ENCODE measurements at regions not wholly inside any gene's neighbourhood (a gene's known extent, or its start where the extent isn't known, plus 50 kb on each side); places are given as distances from the start of the nearest gene placed in this dataset.

DNA sequence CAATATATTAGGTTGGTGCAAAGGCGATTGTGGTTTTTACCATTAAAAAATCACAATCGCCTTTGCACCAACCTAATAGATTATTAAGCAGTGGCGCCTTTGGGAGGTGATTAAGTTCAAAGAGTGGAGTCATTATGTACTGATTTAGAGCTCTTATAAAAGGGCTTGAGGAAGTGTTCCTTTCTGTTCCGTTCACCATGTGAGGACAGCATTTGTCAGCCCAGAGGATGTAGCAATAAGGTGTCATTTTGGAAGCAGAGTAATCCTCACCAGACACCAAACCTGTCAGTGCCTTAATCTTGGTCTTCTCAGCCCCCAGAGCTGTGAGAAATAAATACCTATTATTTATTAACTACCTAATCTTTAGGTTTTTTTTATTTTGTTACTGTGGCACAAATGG is 542.1 kb upstream of the MAN1A1 start:
- H3K4me1 Mint-ChIP-seq = peaks cover under 1% of the 10 kb centered on the region; the same call in 1 of the 2 replicates
- no peak overlapping the region for H3K27ac Mint-ChIP-seq
- POLR2A ChIA-PET = no interaction called here
- CTCF ChIA-PET = no interaction called here
- no peak overlapping the region for H3K4me3 Mint-ChIP-seq
- peaks cover 13% of the 10 kb centered on the region for H3K9me3 Mint-ChIP-seq
- ATAC-seq (no peak), DNase-seq (ENCODE audit: low spot score) (no peak)
- peaks cover 4% of the 10 kb centered on the region; the same call in 1 of the 2 replicates for H3K36me3 Mint-ChIP-seq
- H3K27me3 Mint-ChIP-seq (ENCODE audit: low read depth) = no peaks in the 10 kb centered on the region
- TF ChIP-seq TP53 (CRISPR knock-in tag; IDR thresholded peaks at IDR 0.05) = no peak
- no peak for TF ChIP-seq SOX15 (CRISPR knock-in tag; IDR thresholded peaks at IDR 0.05)
- no peak for TF ChIP-seq NR3C1 (CRISPR knock-in tag; conservative IDR thresholded peaks at IDR 0.05; ENCODE audit: low read depth)

DNA sequence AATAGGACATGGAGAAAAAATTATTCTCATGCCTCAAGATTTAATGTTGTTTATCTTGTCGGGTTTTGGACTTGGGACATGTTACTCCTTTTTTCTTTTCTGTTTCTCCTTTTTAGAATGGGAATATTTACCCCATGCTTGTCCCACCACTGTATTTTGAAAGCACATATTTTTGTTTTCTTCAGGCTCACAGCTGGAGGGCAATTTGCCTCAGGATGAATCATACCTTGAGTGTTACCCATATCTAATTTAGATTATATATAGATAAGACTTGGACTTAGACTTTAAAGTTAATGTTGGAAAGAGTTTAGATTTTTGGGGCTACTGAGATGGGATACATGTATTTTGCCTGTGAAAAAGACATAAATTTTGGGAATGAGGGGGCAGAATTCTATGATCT is 541.6 kb upstream of the MAN1A1 start:
- DNase-seq (ENCODE audit: low spot score) (no peak), ATAC-seq (no peak)
- POLR2A ChIA-PET = no interaction called here
- Mint-ChIP-seq H3K4me3 (no peak overlapping the region), H3K4me1 (no peaks in the 10 kb centered on the region), H3K27me3 (ENCODE audit: low read depth) (no peaks in the 10 kb centered on the region), H3K9me3 (peaks cover 13% of the 10 kb centered on the region), H3K36me3 (peaks cover 4% of the 10 kb centered on the region; the same call in 1 of the 2 replicates), H3K27ac (no peak overlapping the region)
- CTCF ChIA-PET = no interaction called here
- TF ChIP-seq TP53 (CRISPR knock-in tag; IDR thresholded peaks at IDR 0.05) (no peak), ATF1 (CRISPR knock-in tag; IDR thresholded peaks at IDR 0.05) (no peak), ZNF423 (CRISPR knock-in tag; IDR thresholded peaks at IDR 0.05) (no peak), MYBL2 (CRISPR knock-in tag; IDR thresholded peaks at IDR 0.05) (no peak), EMX1 (CRISPR knock-in tag; IDR thresholded peaks at IDR 0.05) (no peak), NR1H2 (CRISPR knock-in tag; IDR thresholded peaks at IDR 0.05) (no peak), TEAD4 (CRISPR knock-in tag; IDR thresholded peaks at IDR 0.05) (no peak), RORB (CRISPR knock-in tag; IDR thresholded peaks at IDR 0.05) (no peak), PRRX2 (CRISPR knock-in tag; IDR thresholded peaks at IDR 0.05) (no peak), ESRRA (CRISPR knock-in tag; IDR thresholded peaks at IDR 0.05; ENCODE audit: borderline replicate concordance) (no peak), GTF2I (CRISPR knock-in tag; conservative IDR thresholded peaks at IDR 0.05) (no peak)
- TF ChIP-seq, protein P1, sequence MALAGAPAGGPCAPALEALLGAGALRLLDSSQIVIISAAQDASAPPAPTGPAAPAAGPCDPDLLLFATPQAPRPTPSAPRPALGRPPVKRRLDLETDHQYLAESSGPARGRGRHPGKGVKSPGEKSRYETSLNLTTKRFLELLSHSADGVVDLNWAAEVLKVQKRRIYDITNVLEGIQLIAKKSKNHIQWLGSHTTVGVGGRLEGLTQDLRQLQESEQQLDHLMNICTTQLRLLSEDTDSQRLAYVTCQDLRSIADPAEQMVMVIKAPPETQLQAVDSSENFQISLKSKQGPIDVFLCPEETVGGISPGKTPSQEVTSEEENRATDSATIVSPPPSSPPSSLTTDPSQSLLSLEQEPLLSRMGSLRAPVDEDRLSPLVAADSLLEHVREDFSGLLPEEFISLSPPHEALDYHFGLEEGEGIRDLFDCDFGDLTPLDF (CRISPR knock-in tag; IDR thresholded peaks at IDR 0.05) = no peak
- TF ChIP-seq, protein P2, sequence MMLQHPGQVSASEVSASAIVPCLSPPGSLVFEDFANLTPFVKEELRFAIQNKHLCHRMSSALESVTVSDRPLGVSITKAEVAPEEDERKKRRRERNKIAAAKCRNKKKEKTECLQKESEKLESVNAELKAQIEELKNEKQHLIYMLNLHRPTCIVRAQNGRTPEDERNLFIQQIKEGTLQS (CRISPR knock-in tag; conservative IDR thresholded peaks at IDR 0.05) = no peak
- TF ChIP-seq, protein P3, sequence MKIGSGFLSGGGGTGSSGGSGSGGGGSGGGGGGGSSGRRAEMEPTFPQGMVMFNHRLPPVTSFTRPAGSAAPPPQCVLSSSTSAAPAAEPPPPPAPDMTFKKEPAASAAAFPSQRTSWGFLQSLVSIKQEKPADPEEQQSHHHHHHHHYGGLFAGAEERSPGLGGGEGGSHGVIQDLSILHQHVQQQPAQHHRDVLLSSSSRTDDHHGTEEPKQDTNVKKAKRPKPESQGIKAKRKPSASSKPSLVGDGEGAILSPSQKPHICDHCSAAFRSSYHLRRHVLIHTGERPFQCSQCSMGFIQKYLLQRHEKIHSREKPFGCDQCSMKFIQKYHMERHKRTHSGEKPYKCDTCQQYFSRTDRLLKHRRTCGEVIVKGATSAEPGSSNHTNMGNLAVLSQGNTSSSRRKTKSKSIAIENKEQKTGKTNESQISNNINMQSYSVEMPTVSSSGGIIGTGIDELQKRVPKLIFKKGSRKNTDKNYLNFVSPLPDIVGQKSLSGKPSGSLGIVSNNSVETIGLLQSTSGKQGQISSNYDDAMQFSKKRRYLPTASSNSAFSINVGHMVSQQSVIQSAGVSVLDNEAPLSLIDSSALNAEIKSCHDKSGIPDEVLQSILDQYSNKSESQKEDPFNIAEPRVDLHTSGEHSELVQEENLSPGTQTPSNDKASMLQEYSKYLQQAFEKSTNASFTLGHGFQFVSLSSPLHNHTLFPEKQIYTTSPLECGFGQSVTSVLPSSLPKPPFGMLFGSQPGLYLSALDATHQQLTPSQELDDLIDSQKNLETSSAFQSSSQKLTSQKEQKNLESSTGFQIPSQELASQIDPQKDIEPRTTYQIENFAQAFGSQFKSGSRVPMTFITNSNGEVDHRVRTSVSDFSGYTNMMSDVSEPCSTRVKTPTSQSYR (CRISPR knock-in tag; IDR thresholded peaks at IDR 0.05) = no peak
- TF ChIP-seq, protein P4, sequence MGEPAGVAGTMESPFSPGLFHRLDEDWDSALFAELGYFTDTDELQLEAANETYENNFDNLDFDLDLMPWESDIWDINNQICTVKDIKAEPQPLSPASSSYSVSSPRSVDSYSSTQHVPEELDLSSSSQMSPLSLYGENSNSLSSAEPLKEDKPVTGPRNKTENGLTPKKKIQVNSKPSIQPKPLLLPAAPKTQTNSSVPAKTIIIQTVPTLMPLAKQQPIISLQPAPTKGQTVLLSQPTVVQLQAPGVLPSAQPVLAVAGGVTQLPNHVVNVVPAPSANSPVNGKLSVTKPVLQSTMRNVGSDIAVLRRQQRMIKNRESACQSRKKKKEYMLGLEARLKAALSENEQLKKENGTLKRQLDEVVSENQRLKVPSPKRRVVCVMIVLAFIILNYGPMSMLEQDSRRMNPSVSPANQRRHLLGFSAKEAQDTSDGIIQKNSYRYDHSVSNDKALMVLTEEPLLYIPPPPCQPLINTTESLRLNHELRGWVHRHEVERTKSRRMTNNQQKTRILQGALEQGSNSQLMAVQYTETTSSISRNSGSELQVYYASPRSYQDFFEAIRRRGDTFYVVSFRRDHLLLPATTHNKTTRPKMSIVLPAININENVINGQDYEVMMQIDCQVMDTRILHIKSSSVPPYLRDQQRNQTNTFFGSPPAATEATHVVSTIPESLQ (CRISPR knock-in tag; IDR thresholded peaks at IDR 0.05) = no peak
- TF ChIP-seq, protein P5, sequence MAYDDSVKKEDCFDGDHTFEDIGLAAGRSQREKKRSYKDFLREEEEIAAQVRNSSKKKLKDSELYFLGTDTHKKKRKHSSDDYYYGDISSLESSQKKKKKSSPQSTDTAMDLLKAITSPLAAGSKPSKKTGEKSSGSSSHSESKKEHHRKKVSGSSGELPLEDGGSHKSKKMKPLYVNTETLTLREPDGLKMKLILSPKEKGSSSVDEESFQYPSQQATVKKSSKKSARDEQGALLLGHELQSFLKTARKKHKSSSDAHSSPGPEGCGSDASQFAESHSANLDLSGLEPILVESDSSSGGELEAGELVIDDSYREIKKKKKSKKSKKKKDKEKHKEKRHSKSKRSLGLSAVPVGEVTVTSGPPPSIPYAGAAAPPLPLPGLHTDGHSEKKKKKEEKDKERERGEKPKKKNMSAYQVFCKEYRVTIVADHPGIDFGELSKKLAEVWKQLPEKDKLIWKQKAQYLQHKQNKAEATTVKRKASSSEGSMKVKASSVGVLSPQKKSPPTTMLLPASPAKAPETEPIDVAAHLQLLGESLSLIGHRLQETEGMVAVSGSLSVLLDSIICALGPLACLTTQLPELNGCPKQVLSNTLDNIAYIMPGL (CRISPR knock-in tag; IDR thresholded peaks at IDR 0.05) = no peak
- TF ChIP-seq, protein P6, sequence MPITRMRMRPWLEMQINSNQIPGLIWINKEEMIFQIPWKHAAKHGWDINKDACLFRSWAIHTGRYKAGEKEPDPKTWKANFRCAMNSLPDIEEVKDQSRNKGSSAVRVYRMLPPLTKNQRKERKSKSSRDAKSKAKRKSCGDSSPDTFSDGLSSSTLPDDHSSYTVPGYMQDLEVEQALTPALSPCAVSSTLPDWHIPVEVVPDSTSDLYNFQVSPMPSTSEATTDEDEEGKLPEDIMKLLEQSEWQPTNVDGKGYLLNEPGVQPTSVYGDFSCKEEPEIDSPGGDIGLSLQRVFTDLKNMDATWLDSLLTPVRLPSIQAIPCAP (CRISPR knock-in tag; IDR thresholded peaks at IDR 0.05) = no peak
- TF ChIP-seq, protein P7, sequence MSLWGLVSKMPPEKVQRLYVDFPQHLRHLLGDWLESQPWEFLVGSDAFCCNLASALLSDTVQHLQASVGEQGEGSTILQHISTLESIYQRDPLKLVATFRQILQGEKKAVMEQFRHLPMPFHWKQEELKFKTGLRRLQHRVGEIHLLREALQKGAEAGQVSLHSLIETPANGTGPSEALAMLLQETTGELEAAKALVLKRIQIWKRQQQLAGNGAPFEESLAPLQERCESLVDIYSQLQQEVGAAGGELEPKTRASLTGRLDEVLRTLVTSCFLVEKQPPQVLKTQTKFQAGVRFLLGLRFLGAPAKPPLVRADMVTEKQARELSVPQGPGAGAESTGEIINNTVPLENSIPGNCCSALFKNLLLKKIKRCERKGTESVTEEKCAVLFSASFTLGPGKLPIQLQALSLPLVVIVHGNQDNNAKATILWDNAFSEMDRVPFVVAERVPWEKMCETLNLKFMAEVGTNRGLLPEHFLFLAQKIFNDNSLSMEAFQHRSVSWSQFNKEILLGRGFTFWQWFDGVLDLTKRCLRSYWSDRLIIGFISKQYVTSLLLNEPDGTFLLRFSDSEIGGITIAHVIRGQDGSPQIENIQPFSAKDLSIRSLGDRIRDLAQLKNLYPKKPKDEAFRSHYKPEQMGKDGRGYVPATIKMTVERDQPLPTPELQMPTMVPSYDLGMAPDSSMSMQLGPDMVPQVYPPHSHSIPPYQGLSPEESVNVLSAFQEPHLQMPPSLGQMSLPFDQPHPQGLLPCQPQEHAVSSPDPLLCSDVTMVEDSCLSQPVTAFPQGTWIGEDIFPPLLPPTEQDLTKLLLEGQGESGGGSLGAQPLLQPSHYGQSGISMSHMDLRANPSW (CRISPR knock-in tag; conservative IDR thresholded peaks at IDR 0.05; ENCODE audit: low read depth) = no peak
- TF ChIP-seq, protein P8, sequence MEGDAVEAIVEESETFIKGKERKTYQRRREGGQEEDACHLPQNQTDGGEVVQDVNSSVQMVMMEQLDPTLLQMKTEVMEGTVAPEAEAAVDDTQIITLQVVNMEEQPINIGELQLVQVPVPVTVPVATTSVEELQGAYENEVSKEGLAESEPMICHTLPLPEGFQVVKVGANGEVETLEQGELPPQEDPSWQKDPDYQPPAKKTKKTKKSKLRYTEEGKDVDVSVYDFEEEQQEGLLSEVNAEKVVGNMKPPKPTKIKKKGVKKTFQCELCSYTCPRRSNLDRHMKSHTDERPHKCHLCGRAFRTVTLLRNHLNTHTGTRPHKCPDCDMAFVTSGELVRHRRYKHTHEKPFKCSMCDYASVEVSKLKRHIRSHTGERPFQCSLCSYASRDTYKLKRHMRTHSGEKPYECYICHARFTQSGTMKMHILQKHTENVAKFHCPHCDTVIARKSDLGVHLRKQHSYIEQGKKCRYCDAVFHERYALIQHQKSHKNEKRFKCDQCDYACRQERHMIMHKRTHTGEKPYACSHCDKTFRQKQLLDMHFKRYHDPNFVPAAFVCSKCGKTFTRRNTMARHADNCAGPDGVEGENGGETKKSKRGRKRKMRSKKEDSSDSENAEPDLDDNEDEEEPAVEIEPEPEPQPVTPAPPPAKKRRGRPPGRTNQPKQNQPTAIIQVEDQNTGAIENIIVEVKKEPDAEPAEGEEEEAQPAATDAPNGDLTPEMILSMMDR (IDR thresholded peaks at IDR 0.05) = no peak
